Frontal cortex (tissue), 3 donors: ENCODE measurements at regions not wholly inside any gene's neighbourhood (a gene's known extent, or its start where the extent isn't known, plus 50 kb on each side); places are given as distances from the start of the nearest gene placed in this dataset.

Experiments used
- DNase-seq, 2 donors: peaks; one replicate each; pipeline ENCODE4 v3.0.0; 2012; ENCODE audit warnings: low spot score in 2 of 2
- FAIRE-seq: peaks from 2 replicates; lab custom pipeline; 2012; peaks lifted over from hg19 to GRCh38; lab: Jason Lieb, UNC
- donor health status: control.
- donor health status: control.
- donor health status: control.

- FAIRE-seq = no peak
- no peak for DNase-seq
These were observed 122.0 kb upstream of the PROK2 start for GRCh38 chr3:71906976-71907375.

GRCh38 chr3:71905426-71905825, 120.5 kb upstream of the PROK2 start:
- DNase-seq = no peak
- no peak for FAIRE-seq

- no peak for DNase-seq
These were observed 119.0 kb upstream of the PROK2 start for GRCh38 chr3:71903936-71904335.

GRCh38 chr3:71903112-71903495, 118.2 kb upstream of the PROK2 start:
- FAIRE-seq = no peak
- DNase-seq = no peak

More at GRCh38 chr3:71903936-71904335, 119.0 kb upstream of the PROK2 start:
- no peak for FAIRE-seq

- no peak for DNase-seq
- no peak for FAIRE-seq
These were observed 117.5 kb upstream of the PROK2 start for GRCh38 chr3:71902258-71903111.

- DNase-seq = no peak
- FAIRE-seq = no peak
These were observed 116.7 kb upstream of the PROK2 start for GRCh38 chr3:71901645-71902044.

GRCh38 chr3:71900057-71900456, 115.1 kb upstream of the PROK2 start:
- FAIRE-seq (no peak), DNase-seq (no peak)

- DNase-seq (no peak), FAIRE-seq (no peak)
These were observed 111.8 kb upstream of the PROK2 start for GRCh38 chr3:71896751-71897150.

GRCh38 chr3:71893702-71894479, 108.9 kb upstream of the PROK2 start:
- no peak for FAIRE-seq

GRCh38 chr3:71893122-71893521, 108.2 kb upstream of the PROK2 start:
- DNase-seq = no peak

More at GRCh38 chr3:71893702-71894479, 108.9 kb upstream of the PROK2 start:
- no peak for DNase-seq

GRCh38 chr3:71891483-71891882, 106.5 kb upstream of the PROK2 start:
- FAIRE-seq = no peak
- DNase-seq = no peak

More at GRCh38 chr3:71893122-71893521, 108.2 kb upstream of the PROK2 start:
- no peak for FAIRE-seq

GRCh38 chr3:71890356-71890931, 105.5 kb upstream of the PROK2 start:
- DNase-seq (no peak), FAIRE-seq (no peak)

- FAIRE-seq = no peak
These were observed 102.3 kb upstream of the PROK2 start for GRCh38 chr3:71887256-71887655.

GRCh38 chr3:71885006-71885405, 100.1 kb upstream of the PROK2 start:
- no peak for DNase-seq
- FAIRE-seq = no peak

More at GRCh38 chr3:71887256-71887655, 102.3 kb upstream of the PROK2 start:
- no peak for DNase-seq

- no peak for FAIRE-seq
These were observed 96.8 kb upstream of the PROK2 start for GRCh38 chr3:71881732-71882131.

GRCh38 chr3:71881041-71881440, 96.1 kb upstream of the PROK2 start:
- FAIRE-seq = no peak
- DNase-seq = no peak

More at GRCh38 chr3:71881732-71882131, 96.8 kb upstream of the PROK2 start:
- DNase-seq = no peak

GRCh38 chr3:71879089-71879488, 94.1 kb upstream of the PROK2 start:
- DNase-seq (no peak), FAIRE-seq (no peak)

- DNase-seq = no peak
- FAIRE-seq = no peak
These were observed 91.5 kb upstream of the PROK2 start for GRCh38 chr3:71876135-71877105.

- no peak for FAIRE-seq
- DNase-seq = peak; percentile 25 to 52
These were observed 90.6 kb upstream of the PROK2 start for GRCh38 chr3:71875461-71875947.
